Omental fat pad (tissue), 3 donors: ENCODE measurements at regions not wholly inside any gene's neighbourhood (a gene's known extent, or its start where the extent isn't known, plus 50 kb on each side); places are given as distances from the start of the nearest gene placed in this dataset.

Source experiments
- ATAC-seq: fragments of 150-250 bp; one replicate; pipeline ENCODE4 v1.9.1; 2016; ENCODE audit warnings: mild to moderate bottlenecking, moderate library complexity; ENCODE audit not compliant: low FRiP score
- DNase-seq: peaks from one replicate; pipeline ENCODE4 v3.0.0-alpha.2; 2019; ENCODE audit warnings: low spot score
- TF ChIP-seq, protein P1 (sequence below), 3 donors: fragments of 450-650 bp; IDR thresholded peaks; one replicate each; pipeline ENCODE4 v1.5.1; 2016 to 2017; ENCODE audit warnings: antibody characterized with exemption in 3 of 3, mild to moderate bottlenecking in 3 of 3, moderate library complexity in 2 of 3

DNA sequence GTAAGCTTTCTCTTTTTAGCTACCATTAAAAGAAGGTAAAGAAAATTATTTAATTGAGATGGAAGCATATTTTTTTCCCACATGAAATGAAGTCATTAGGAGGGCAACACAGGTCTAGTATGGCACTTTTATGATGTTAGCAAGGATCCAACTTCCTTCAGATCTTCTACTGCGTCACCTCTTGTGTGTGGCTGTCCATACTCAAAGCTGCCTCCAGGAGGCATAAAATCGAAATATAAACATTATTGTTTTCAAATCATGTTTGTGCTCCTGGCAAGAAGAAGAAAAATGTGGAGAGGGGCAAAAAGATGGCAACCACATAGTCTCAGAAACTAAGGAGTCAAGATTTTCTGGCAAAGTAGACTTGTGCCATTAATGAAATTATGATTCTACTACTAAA, 791.7 kb upstream of the EPHA6 start:
- TF ChIP-seq, protein P1, sequence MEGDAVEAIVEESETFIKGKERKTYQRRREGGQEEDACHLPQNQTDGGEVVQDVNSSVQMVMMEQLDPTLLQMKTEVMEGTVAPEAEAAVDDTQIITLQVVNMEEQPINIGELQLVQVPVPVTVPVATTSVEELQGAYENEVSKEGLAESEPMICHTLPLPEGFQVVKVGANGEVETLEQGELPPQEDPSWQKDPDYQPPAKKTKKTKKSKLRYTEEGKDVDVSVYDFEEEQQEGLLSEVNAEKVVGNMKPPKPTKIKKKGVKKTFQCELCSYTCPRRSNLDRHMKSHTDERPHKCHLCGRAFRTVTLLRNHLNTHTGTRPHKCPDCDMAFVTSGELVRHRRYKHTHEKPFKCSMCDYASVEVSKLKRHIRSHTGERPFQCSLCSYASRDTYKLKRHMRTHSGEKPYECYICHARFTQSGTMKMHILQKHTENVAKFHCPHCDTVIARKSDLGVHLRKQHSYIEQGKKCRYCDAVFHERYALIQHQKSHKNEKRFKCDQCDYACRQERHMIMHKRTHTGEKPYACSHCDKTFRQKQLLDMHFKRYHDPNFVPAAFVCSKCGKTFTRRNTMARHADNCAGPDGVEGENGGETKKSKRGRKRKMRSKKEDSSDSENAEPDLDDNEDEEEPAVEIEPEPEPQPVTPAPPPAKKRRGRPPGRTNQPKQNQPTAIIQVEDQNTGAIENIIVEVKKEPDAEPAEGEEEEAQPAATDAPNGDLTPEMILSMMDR (IDR thresholded peaks at IDR 0.05): no peak
- ATAC-seq (no peak), DNase-seq (no peak)

DNA sequence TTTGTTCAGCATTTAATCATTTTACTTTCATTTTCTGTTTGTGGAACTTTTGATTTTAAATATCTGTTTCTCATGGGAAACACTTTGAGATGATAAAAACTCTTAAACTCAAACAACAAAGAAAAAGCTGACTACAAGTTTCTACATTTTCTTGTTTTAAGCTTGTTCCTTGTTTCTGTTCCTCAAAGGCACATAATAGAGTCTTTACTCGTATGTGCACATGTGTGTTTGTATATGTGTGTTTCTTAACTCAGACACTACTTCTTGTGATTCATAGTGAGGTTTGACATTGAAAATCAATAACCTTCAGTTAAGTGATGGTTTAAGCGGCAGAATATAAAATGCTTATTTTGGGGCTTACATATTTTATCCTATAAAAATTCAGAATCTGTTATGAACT, 786.7 kb upstream of the EPHA6 start:
- no peak for DNase-seq
- no peak for ATAC-seq

DNA sequence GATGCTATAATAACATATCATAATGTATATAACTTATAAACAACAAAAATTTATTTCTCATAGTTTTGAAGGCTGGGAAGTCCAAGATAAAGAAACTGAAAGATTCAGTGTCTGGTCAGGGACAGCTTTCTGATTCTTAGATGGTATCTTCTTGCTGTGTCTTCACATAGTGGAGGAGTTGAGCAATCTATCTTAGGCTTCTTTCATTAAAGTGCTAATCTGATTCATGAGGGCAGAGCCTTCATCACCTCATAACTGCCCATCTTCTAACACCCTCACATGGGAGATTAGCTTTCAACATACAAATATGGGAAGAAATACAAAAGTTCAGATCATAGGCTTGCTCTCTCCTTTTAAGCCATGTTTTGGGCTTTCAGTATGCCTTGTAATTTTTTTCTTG, 774.8 kb upstream of the EPHA6 start:
- ATAC-seq: no peak
- no peak for DNase-seq
- TF ChIP-seq, protein P1 (IDR thresholded peaks at IDR 0.05): no peak

More for the DNA sequence above, 786.7 kb upstream of the EPHA6 start:
- TF ChIP-seq, protein P1 (IDR thresholded peaks at IDR 0.05): no peak

DNA sequence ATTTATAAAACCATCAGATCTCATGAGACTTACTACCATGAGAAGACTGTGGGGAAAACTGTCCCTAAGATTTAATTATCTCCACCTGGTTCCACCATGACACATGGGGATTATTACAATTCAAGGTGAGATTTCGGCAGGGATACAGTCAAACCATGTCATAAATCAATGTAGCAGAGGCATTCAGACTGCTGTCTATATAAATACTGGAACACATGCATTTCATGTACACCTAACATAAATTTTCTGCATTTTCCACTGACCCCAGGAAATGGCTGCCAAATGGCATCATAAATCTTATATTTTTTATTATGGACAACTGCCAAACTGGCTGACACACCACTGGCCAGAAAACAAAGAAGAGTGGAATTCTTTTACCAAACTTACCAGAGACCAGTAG, 755.1 kb upstream of the EPHA6 start:
- no peak for DNase-seq
- ATAC-seq: no peak
- TF ChIP-seq, protein P1 (IDR thresholded peaks at IDR 0.05): no peak

DNA sequence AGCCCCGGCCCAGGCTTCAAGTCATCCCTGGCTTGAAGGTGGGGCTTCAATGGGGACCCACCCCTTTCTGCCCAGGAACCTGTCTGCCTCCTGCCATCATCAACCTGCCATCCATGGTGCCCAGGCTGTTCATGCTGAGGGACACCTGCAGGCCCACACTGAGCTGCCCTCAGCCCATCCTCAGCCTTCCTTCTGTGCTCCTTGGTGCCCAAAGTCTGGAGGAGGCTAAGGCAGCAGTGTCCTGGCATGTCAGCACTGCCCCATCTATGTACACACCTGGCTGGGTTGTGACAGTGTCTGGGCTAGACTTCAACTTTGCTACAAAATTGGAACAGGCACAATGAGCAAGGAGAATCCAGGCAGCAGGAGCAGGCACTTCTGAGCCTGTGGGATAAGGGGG, 745.3 kb upstream of the EPHA6 start:
- TF ChIP-seq, protein P1 (IDR thresholded peaks at IDR 0.05): no peak
- ATAC-seq (no peak), DNase-seq (no peak)

DNA sequence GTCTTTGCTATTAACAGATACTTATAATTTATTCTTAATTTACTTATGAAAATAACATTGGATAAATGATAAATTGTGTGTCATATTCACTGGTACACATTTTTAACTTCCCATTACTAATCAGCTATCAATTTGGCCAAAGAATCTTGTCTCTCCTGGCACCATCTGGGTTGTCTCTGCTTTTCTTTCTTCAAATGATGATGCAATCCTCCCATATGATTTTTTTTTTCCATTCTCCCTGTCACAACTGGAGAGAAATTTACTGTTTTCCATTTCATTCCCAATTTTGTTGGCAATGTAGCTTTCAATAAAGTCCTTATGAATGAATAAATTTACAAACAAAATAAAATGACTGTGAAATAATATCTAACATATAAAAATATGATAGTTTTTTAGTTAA, 743.7 kb upstream of the EPHA6 start:
- ATAC-seq: no peak
- DNase-seq: no peak
- TF ChIP-seq, protein P1 (IDR thresholded peaks at IDR 0.05): no peak

DNA sequence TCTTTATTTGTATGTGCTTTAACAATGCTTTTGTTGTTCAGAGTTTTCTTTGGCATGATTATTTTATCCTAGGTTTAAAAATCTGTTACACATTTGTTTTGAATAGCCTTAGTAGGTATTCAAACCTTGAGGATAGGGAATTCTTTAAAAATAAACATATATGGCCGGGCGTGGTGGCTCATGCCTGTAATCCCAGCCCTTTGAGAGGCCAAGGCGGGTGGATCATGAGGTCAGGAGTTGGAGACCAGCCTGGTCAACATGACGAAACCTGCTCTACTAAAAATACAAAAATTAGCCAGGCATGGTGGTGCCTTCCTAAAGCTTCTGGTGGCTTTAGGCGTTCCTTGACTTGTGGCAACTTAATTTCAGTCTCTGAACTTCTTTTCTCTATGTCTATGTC, 743.3 kb upstream of the EPHA6 start:
- TF ChIP-seq, protein P1 (IDR thresholded peaks at IDR 0.05): no peak
- DNase-seq: no peak
- ATAC-seq: no peak
